Left ventricle myocardium inferior (tissue), 1 donor: ENCODE measurements at regions not wholly inside any gene's neighbourhood (a gene's known extent, or its start where the extent isn't known, plus 50 kb on each side); places are given as distances from the start of the nearest gene placed in this dataset.

Experiments used
- DNase-seq: peaks from one replicate; pipeline ENCODE4 v3.0.0-alpha.2; 2020
- H3K27ac ChIP-seq: fragments of 200-600 bp; replicated peaks from 2 replicates; pipeline ENCODE4 v1.8.0; 2021
- H3K27me3 ChIP-seq: fragments of 200-600 bp; 2 replicates; pipeline ENCODE4 v1.8.0; 2021; ENCODE audit warnings: low read depth
- H3K36me3 ChIP-seq: fragments of 200-600 bp; 2 replicates; pipeline ENCODE4 v1.8.0; 2021
- H3K4me1 ChIP-seq: fragments of 200-600 bp; 2 replicates; pipeline ENCODE4 v1.8.0; 2021
- H3K4me3 ChIP-seq: fragments of 200-600 bp; 2 replicates; pipeline ENCODE4 v1.8.0; 2021; ENCODE audit warnings: mild to moderate bottlenecking, moderate library complexity
- H3K9me3 ChIP-seq: fragments of 200-600 bp; replicated peaks from 2 replicates; pipeline ENCODE4 v1.8.0; 2021
- intact Hi-C: fragments of 100-400 bp; cut with micrococcal nuclease; formaldehyde crosslinking; loops from one replicate; pipeline ENCODE4 v1.11.0; 2022
- TF ChIP-seq, protein P1 (sequence below): fragments of 200-600 bp; IDR thresholded peaks from 2 replicates; pipeline ENCODE4 v1.8.0; 2021; ENCODE audit warnings: antibody characterized with exemption, mild to moderate bottlenecking, borderline replicate concordance
- donor health status: DM: no; HTN: yes; CAD: no; lungs with severe emphysema.

DNA sequence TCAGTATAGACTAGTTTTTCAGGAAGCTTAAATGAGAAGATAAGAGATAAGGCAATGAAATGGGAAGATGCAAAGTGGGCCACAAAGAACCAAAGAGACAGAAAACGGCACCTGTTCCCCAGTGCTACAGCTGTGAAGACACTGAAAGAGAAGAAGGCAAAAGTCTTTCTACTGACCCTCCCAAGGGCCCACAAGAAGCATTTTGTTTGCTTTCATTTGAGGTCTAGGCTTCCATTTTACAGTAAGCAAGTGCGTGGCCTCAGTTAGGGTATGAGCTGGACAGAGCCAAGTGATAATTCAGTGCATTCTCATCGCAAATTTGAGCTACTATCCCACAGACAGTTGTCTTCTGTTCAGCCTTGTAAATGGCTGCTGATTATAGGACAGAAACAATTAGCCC, 53.4 kb upstream of the STK17B start:
- TF ChIP-seq, protein P1, sequence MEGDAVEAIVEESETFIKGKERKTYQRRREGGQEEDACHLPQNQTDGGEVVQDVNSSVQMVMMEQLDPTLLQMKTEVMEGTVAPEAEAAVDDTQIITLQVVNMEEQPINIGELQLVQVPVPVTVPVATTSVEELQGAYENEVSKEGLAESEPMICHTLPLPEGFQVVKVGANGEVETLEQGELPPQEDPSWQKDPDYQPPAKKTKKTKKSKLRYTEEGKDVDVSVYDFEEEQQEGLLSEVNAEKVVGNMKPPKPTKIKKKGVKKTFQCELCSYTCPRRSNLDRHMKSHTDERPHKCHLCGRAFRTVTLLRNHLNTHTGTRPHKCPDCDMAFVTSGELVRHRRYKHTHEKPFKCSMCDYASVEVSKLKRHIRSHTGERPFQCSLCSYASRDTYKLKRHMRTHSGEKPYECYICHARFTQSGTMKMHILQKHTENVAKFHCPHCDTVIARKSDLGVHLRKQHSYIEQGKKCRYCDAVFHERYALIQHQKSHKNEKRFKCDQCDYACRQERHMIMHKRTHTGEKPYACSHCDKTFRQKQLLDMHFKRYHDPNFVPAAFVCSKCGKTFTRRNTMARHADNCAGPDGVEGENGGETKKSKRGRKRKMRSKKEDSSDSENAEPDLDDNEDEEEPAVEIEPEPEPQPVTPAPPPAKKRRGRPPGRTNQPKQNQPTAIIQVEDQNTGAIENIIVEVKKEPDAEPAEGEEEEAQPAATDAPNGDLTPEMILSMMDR: no peak
- intact Hi-C loops: no loop called here
- Histone ChIP-seq H3K27me3 (no peaks in the 10 kb centered on the region), H3K27ac (no peak overlapping the region), H3K4me1 (no peaks in the 10 kb centered on the region), H3K36me3 (peaks cover 27% of the 10 kb centered on the region), H3K9me3 (no peaks in the 10 kb centered on the region), H3K4me3 (no peak overlapping the region)
- no peak for DNase-seq

DNA sequence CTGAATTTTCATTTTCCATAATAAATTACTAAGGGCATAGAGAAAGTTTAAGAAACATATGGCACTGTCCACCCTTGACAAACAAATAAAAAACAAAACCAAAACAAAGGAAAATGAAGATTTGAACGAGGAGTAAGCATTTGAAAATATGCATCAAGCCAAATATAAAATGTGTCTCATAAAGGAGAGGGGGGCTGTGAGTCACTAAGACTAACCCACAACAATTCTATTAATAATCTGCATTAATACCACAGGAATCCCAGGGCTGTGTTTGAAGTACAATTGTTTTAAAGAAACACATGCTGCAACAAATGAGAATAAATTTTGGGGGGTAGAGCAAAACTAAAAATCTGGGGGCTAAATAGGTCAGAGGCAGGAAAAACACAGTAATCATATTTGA, 53.8 kb upstream of the STK17B start:
- H3K4me3 ChIP-seq: no peak overlapping the region
- TF ChIP-seq, protein P1: no peak
- no peak for DNase-seq
- H3K27me3 ChIP-seq: no peaks in the 10 kb centered on the region
- H3K27ac ChIP-seq: no peak overlapping the region
- H3K4me1 ChIP-seq: no peaks in the 10 kb centered on the region
- no peaks in the 10 kb centered on the region for H3K9me3 ChIP-seq
- peaks cover 22% of the 10 kb centered on the region for H3K36me3 ChIP-seq
- intact Hi-C loops: no loop called here

DNA sequence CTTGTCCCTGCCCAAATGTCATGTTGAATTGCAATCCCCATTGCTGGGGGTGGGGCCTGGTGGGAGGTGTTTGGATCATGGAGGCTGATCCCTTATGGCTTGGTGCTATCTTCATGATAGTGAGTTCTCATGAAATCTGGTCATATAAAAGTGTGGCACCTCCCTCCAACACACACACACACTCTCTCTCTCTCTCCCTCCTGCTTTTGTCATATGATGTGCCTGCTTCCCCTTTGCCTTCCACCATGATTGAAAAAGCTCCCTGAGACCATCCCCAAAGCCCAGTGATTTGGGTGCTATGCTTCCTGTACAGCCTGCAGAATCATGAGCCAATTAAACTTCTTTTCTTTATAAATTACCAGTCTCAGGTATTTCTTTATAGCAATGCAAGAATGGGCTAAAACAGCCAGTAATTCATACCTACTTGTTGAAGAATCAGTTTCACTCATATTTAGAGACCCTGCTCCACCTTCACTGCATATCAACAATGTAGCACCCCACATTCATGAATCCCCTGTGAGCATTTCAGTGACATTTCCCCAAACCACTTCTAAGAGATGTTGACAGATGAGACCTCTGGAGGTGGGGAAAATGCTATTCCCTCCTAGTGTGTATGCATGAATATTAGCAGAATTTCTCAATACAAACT, 54.8 kb upstream of the STK17B start:
- DNase-seq: no peak
- Histone ChIP-seq H3K4me3 (no peak overlapping the region), H3K4me1 (no peaks in the 10 kb centered on the region), H3K9me3 (no peaks in the 10 kb centered on the region), H3K27me3 (no peaks in the 10 kb centered on the region), H3K36me3 (peaks cover 14% of the 10 kb centered on the region), H3K27ac (no peak overlapping the region)
- TF ChIP-seq, protein P1: no peak
- intact Hi-C loops: no loop called here

DNA sequence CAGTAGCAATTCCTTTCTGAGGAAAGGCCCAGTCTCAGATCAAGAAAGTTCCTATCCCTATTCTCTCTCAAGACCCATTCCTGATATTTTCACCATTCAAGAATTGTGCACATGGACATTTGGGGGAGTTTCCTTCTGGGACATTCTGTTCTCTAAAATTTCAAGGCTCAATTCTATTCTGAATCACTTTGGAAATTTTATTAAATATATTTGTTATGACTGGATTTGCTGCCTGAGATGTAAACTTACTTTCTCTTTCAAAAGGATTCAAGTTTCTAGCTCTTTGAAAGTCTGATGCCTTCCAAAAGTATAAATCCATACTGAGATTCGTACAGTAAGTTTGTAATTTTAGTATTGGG, 55.3 kb upstream of the STK17B start:
- no peak overlapping the region for H3K27ac ChIP-seq
- H3K4me1 ChIP-seq: no peaks in the 10 kb centered on the region
- H3K4me3 ChIP-seq: no peak overlapping the region
- TF ChIP-seq, protein P1: no peak
- peaks cover 10% of the 10 kb centered on the region for H3K36me3 ChIP-seq
- DNase-seq: no peak
- H3K27me3 ChIP-seq: no peaks in the 10 kb centered on the region
- H3K9me3 ChIP-seq: no peaks in the 10 kb centered on the region
- intact Hi-C loops: no loop called here

DNA sequence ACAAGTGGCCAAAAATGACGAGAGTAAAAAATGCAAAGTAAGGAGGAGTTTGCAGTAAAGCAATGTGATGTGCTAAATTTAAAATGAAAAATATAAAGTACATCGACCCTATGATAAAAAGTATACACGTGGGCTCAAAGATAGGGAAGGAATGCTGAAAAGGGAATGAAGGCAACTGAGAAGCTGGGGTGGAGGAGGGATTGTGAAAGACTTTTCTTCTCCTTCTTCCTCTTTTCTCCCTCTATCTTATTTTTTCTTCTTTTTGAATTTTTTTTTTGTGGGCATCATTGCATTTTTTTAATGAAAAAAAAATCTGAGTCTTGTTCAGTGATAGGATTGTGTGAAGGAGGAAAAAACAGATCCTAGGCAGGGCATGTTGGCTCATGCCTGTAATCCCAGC, 57.6 kb upstream of the STK17B start:
- intact Hi-C loops: no loop called here
- no peaks in the 10 kb centered on the region for H3K27me3 ChIP-seq
- no peaks in the 10 kb centered on the region for H3K9me3 ChIP-seq
- DNase-seq: no peak
- H3K4me3 ChIP-seq: no peak overlapping the region
- TF ChIP-seq, protein P1: no peak
- H3K4me1 ChIP-seq: peaks cover 21% of the 10 kb centered on the region
- peaks cover 5% of the 10 kb centered on the region for H3K36me3 ChIP-seq
- no peak overlapping the region for H3K27ac ChIP-seq
